GM21528 (cell line): ENCODE measurements at regions not wholly inside any gene's neighbourhood (a gene's known extent, or its start where the extent isn't known, plus 50 kb on each side); places are given as distances from the start of the nearest gene placed in this dataset.
"Not testable (repeated sequence)": the region's sequence is repeated elsewhere in the genome, so short reads cannot be mapped to it uniquely, and the experiment has no call there.

ENCODE experiments used
- ATAC-seq: cut with Tn5 transposase; IDR thresholded peaks from one replicate; pipeline ENCODE4 v1.9.1; 2021; ENCODE audit warnings: mild to moderate bottlenecking, moderate library complexity; ENCODE audit not compliant: unreplicated experiment, low FRiP score

DNA sequence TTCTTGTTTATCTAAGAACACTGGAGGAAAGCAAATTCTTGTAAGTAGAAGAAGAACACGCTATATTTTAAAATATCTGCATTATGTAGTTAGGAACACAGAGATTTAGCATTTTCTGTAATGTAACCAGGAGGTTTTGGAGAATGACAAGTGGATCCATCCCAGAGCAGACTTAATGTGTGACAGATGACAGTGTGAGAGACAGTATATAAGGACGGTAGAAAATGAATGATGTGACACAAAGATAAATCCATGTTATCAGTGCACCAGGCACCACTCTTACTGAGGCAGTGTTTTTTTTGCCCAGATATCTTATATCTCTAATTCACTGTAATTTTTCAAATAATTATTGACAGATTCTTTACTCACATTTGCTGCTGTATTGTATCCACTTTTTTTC is 239.0 kb upstream of the KCNN2 start:
- no peak for ATAC-seq

- no peak for ATAC-seq
Observed at GRCh38 chr5:114123654-114124053, 238.2 kb upstream of the KCNN2 start.

DNA sequence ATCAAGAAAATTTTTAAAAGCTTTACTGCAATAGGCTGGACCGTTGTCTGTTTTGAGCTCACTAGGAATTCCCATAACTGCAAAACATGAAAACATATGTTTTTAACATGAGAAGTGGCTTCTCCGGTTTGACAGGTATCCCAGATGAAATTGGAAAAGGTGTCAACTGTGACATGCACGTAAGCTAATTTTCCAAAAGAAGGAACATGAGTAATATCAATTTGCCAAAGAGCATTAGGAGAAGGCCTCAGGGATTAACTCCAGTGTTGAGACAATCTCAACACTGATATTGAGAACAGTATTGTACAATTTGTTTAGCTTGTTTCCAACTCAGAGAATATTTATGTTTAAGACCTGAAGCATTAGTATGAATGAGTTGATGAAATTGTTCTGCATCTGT is 215.5 kb upstream of the KCNN2 start:
- no peak for ATAC-seq

GRCh38 chr5:114148253-114148652 is 213.6 kb upstream of the KCNN2 start:
- no peak for ATAC-seq

- ATAC-seq: not testable (repeated sequence)
Observed at GRCh38 chr5:114148728-114149127, 213.1 kb upstream of the KCNN2 start.

GRCh38 chr5:114152656-114153360 is 209.1 kb upstream of the KCNN2 start:
- ATAC-seq: no peak

GRCh38 chr5:114153392-114153791 is 208.5 kb upstream of the KCNN2 start:
- no peak for ATAC-seq

DNA sequence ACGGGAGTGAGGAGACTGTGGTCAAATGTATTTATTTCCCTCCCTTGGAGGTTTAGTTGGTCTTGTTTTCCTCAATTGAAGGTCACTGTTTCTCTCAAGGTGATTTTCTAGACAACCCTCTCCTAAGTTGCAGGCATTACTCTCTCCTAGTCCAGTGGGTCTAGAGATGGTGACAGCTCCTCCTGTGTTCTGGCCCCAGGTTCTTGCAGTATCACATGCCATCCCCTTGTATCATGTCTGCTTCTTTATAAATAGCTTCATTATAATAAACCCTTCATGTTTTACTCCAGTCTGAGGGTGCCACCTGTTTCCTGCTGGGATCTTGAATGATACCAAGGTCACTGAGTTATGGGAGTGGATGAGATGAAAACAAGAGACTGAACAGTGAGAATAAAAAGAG is 208.0 kb upstream of the KCNN2 start:
- no peak for ATAC-seq

- ATAC-seq: no peak
Observed at GRCh38 chr5:114166081-114166480, 195.8 kb upstream of the KCNN2 start.

DNA sequence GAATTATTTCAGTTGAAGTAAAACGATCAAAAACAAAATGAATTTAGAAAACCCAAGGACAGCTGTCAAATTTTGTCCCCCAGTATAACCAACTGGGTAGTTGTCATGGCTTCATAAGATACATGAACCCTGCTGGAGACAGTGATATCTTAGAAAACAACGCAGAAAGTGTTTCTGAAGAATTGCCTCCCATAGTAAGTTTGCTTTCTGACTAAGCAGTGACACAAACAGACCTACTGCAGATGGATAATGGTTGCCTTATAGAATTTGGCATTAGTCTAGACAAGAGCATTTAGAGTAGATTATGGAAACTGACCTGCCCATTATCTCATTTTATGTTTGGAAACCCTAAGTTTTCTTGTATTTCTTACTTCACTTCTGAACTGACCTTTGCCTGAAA is 187.7 kb upstream of the KCNN2 start:
- ATAC-seq: no peak

DNA sequence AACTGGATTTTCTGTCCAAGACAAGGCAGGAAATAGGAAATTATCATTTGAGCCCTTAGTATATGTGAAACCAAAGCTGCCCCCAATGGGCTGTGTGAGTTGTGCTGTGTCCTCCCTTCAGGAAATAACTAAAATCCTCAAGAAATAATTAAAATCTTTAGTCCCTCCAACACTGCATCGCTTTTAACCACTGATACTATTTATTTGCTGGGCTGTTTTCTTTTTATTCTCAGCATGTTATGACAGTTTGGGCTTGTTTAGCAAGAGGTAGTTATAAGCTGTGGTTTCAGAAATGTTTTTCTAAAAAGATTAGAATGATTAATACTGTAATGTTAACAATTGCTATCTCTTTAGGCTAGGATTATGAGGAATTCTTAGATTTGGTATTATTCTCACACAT is 187.0 kb upstream of the KCNN2 start:
- no peak for ATAC-seq

- no peak for ATAC-seq
Observed at GRCh38 chr5:114176356-114176755, 185.5 kb upstream of the KCNN2 start.

DNA sequence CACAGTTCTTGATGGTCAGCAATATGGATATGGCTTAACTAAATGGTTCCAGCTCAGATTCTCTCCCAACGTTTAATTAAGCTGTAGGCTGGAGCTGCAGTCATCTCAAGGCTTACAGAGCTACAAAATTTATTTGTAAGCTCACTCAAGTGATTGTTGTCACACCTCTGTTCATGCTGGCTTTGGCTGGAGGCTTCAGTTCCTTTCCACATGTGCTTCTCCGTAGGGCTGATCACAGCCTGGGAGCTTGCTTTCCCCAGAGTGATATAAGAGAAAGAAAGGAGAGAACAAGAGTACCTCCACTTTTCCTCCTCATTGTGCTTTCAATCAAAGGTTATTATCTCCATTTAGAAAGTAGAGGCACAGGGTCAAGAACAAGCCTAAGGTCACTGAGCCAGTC is 182.7 kb upstream of the KCNN2 start:
- no peak for ATAC-seq

DNA sequence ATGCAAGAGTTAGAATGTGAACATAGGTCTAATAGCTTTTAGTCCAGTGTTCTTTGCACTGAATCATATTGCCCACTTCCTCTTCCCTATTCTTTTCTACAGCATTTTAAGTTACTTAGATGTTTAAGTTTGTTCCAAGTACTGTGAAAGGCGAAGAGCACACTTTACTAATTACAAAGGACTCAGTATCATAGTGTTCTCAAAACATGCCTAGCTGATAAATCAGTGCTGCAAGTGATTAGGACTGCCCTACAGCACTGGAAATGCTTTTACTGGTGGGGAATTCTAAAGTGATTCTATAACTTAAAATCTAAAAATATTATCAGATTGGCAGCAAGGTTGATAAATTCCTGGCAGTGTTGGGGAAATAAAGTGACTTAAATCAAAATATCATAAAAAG is 177.9 kb upstream of the KCNN2 start:
- ATAC-seq: no peak

DNA sequence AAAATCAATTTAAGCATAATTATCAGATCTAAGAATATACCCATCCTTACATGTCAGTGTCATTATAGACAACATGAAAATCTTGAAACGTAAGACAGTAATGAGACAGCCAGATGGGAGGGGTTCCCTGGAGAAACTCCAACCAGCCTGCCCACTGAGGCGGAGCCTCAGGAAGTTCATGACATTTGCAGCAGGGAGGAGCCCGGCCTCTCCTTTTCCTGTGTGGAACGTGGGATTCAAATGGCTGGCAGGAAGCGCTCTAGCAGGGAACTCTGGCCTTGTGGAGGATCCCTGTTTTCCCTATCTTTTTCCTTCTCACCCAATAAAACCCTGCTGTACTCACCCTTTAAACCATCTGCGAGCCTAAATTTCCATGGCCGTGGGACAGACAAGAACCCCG is 176.6 kb upstream of the KCNN2 start:
- no peak for ATAC-seq

DNA sequence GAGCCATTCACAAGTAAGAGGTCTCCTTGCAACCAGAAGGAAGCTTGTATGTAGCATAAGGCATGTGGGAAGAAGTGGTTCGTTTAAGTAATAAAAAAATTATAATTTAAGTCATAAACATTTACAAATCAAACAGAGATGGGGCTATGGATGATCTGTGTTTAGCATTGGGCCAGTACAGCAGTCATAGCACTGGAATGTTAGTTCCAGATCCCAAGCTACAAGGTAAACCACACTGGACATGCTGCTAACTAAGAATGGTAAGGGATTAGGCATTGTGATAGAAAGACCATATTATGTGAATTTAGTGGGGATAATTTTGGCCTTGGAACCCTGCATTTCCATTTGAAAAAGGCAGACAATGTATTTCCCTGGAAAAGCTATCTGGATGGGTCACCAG is 170.4 kb upstream of the KCNN2 start:
- ATAC-seq: no peak

DNA sequence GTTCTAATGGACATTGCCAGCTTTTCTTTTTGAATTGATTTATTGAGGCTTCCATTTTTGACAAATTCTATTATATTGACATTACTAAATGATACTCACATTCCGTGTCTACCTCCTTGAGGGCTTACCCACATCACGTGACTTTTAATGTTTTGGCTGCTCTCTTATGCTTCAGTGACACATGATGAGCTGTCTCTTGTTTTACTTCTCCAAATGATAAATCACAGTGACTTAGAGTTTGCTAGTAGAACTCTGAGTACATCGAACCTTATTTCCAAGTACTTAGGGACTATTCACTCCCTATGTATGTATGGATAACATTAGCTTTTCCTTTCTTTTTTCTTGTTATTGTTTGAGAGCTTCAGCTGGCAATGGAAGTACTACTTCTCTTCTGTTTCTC is 169.8 kb upstream of the KCNN2 start:
- ATAC-seq: no peak

DNA sequence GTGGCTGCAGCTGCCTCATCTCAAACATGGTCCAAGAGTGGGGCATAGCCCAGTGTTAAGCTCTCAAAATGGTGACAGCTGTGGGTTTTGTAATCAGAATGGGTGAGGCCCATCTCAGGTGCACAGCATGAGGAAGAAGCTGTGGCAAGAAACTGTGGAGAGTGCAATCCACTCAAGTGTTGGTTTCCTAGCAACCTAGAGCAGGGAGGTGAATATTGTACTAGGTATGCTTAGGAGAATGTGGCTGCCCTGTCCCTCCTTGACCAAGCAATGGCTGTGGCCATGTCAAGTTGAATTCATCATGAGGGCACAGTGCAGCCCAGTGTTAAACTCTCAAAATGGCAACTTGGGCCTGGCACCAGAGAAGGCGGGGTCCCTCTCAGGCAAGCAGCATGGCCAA is 160.5 kb upstream of the KCNN2 start:
- ATAC-seq: no peak

GRCh38 chr5:114204923-114205322 is 156.9 kb upstream of the KCNN2 start:
- ATAC-seq: no peak

DNA sequence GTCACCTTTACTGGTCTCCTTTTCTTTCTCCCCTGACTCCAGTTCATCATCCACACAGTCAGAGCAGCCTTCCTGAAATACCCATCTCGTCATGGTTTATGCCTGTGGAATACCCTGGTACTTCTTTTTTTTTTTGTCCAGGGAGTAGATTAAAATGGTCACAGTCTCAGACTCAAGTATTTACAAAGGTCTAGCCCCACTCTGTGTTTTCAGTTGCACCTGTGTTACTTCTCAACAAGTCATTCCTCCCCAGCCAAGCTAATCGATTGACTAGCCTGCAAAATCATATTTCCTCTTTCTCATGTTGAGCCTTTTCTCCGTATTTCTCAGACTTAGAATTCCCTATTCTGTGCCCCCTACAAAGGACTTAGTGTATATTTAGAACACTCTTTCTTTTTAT is 155.2 kb upstream of the KCNN2 start:
- ATAC-seq: no peak

DNA sequence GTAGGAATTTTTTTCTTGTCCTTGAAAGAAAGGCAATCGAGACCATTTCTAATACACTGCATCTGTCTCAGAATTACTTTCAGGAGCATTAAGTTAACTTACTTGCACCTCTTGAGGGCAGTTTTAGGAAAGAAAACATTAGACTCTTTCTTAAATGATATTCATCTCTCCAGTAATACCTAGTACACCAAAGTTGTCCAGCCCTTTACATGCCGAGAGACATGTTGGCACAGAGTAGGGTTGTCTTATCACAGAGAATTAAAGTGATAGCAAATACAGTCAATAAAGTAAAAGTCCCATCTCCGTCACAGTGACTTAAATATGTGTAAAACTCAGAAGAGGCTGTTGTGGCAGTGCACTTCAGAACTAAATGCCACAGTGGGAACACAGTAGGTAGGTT is 154.3 kb upstream of the KCNN2 start:
- ATAC-seq: no peak

GRCh38 chr5:114208120-114208519 is 153.8 kb upstream of the KCNN2 start:
- ATAC-seq: no peak

DNA sequence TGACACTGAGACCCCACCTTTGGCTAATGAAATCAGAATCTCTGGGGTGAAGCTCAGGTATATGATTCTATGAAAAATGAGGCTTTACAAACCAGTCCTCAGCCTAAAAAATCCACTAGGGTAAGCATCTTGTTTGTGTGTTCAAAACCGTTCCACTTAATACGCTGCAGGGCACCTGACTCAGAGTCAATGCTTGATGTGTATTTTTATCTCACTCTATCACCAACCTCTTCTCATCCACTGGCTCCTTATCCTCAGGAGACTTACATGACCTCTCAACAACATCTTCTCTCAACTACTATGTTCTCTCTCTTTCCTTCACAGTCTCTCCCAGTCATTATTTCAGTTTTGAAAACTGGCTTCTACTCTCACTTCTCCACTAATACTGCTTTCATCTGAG is 153.3 kb upstream of the KCNN2 start:
- ATAC-seq: no peak
